GM12878 (cell line): ENCODE measurements at regions not wholly inside any gene's neighbourhood (a gene's known extent, or its start where the extent isn't known, plus 50 kb on each side); places are given as distances from the start of the nearest gene placed in this dataset.

Experiments used
- ATAC-seq: fragments of 200-7000 bp; cut with Tn5 transposase; 3 replicates; pipeline ENCODE4 v1.9.1; 2020; ENCODE audit warnings: mild to moderate bottlenecking, moderate library complexity
- BruUV-seq: library from RNA; stranded (reverse); fragments of 400-500 nt; replicated peaks from 2 replicates; lab custom pipeline; 2021; lab: Mats Ljungman, UMichigan
- CTCF ChIA-PET: fragments of 300-600 bp; sonication (Branson Sonifier 250); formaldehyde crosslinking; extraction: SDS; loops from one replicate; lab custom pipeline; 2021; ENCODE audit warnings: inconsistent platforms; lab: Yijun Ruan, JAX
- POLR2A ChIA-PET: fragments of 350-600 bp; formaldehyde crosslinking; extraction: SDS; loops from one replicate; lab custom pipeline; 2021; ENCODE audit warnings: inconsistent platforms; lab: Charles Lee
- RAD21 ChIA-PET: fragments of 300-600 bp; sonication (Branson Sonifier 250); formaldehyde crosslinking; loops from one replicate; lab custom pipeline; 2023; ENCODE audit warnings: antibody characterized with exemption; ENCODE audit not compliant: unreplicated experiment; lab: Charles Lee
- SMC1A ChIA-PET: fragments of 300-600 bp; sonication (Branson Sonifier 250); formaldehyde crosslinking; loops from one replicate; lab custom pipeline; 2023; ENCODE audit not compliant: unreplicated experiment, uncharacterized antibody; lab: Charles Lee
- DNase-seq: peaks from one replicate; pipeline ENCODE4 v3.0.0-alpha.2; 2011; ENCODE audit warnings: low read depth, low spot score
- FAIRE-seq: peaks from 3 replicates; lab custom pipeline; 2011; peaks lifted over from hg19 to GRCh38; lab: Jason Lieb, UNC
- H2AFZ ChIP-seq: 2 replicates; pipeline ENCODE4 v1.6.0; 2011; ENCODE audit warnings: low read depth, low read length, control low read depth; ENCODE audit not compliant: control insufficient read depth
- H3K27ac ChIP-seq: 2 replicates; pipeline ENCODE4 v1.5.1; 2011; ENCODE audit warnings: control low read depth; ENCODE audit not compliant: control insufficient read depth, insufficient read depth
- H3K27me3 ChIP-seq, 2 experiments: replicated peaks in 1 of 2; 2 replicates each; pipeline versions ENCODE4 v1.6.0 to v1.6.1; 2011; ENCODE audit warnings: low read length in 1 of 2; ENCODE audit not compliant: control insufficient read depth in 2 of 2, insufficient read depth in 2 of 2
- H3K36me3 ChIP-seq, 2 experiments: 2 replicates each; pipeline ENCODE4 v1.5.1; 2011; ENCODE audit warnings: low read length in 1 of 2; ENCODE audit not compliant: control insufficient read depth in 2 of 2, insufficient read depth in 2 of 2
- H3K4me1 ChIP-seq: 2 replicates; pipeline ENCODE4 v1.6.1; 2011; ENCODE audit warnings: mild to moderate bottlenecking, low read length, moderate library complexity, mixed read lengths; ENCODE audit not compliant: control insufficient read depth, insufficient read depth
- H3K4me2 ChIP-seq: 2 replicates; pipeline ENCODE4 v1.6.0; 2011; ENCODE audit warnings: control low read depth; ENCODE audit not compliant: control insufficient read depth, insufficient read depth
- H3K4me3 ChIP-seq: fragments of 200-600 bp; sonication (generic); 2 replicates; pipeline ENCODE4 v1.5.1; 2016
- H3K79me2 ChIP-seq: 2 replicates; pipeline ENCODE4 v1.6.0; 2011; ENCODE audit warnings: low read length; ENCODE audit not compliant: control insufficient read depth, insufficient read depth
- H3K9ac ChIP-seq: 2 replicates; pipeline ENCODE4 v1.8.0; 2011; ENCODE audit warnings: low read length, control low read depth, mixed read lengths; ENCODE audit not compliant: control insufficient read depth, insufficient read depth
- H3K9me3 ChIP-seq: replicated peaks from 3 replicates; pipeline ENCODE4 v1.5.1; 2011; ENCODE audit warnings: mild to moderate bottlenecking, low read length; ENCODE audit not compliant: control insufficient read depth, insufficient read depth
- H4K20me1 ChIP-seq: 2 replicates; pipeline ENCODE4 v1.6.0; 2011; ENCODE audit not compliant: control insufficient read depth, insufficient read depth
- BRCA1 ChIP-seq: IDR thresholded peaks from 2 replicates; pipeline ENCODE4 v1.6.1; 2011; ENCODE audit warnings: low read depth, low read length, improper control_type of control experiment
- CHD1 ChIP-seq: IDR thresholded peaks from 2 replicates; pipeline ENCODE4 v1.6.1; 2012; ENCODE audit warnings: low read depth, low read length, improper control_type of control experiment
- CTCF ChIP-seq, 3 experiments: IDR thresholded peaks in 2 of 3; conservative IDR thresholded peaks in 1 of 3; 2 replicates each; pipeline ENCODE4 v1.5.1; 2011; ENCODE audit warnings: low read depth in 3 of 3, low read length in 3 of 3, mild to moderate bottlenecking in 3 of 3, control low read depth in 2 of 3, moderate library complexity in 2 of 3, inconsistent platforms in 1 of 3, mixed read lengths in 1 of 3; ENCODE audit not compliant: control insufficient read depth in 2 of 3, insufficient read depth in 1 of 3; ENCODE audit errors: extremely low read depth in 1 of 3
- E2F4 ChIP-seq: IDR thresholded peaks from 2 replicates; pipeline ENCODE4 v1.6.1; 2012; ENCODE audit warnings: low read depth, low read length, improper control_type of control experiment
- EP300 ChIP-seq, 2 experiments: fragments of 150-350 bp in 1 of 2; IDR thresholded peaks; 2 replicates each; pipeline ENCODE4 v1.6.1; 2011 to 2012; ENCODE audit warnings: low read depth in 2 of 2, low read length in 2 of 2, borderline replicate concordance in 1 of 2, improper control_type of control experiment in 1 of 2, inconsistent platforms in 1 of 2; ENCODE audit not compliant: control insufficient read depth in 1 of 2
- HCFC1 ChIP-seq: fragments of 150-350 bp; IDR thresholded peaks from 2 replicates; pipeline ENCODE4 v1.6.1; 2014; ENCODE audit warnings: low read length
- IKZF1 ChIP-seq: fragments of 450-650 bp; conservative IDR thresholded peaks from 2 replicates; pipeline ENCODE4 v1.6.1; 2017; ENCODE audit warnings: antibody characterized with exemption, mild to moderate bottlenecking
- IRF5 ChIP-seq: fragments of 450-650 bp; IDR thresholded peaks from 2 replicates; pipeline ENCODE4 v1.6.1; 2017; ENCODE audit warnings: borderline replicate concordance
- JUNB ChIP-seq: IDR thresholded peaks from 2 replicates; pipeline ENCODE4 v1.6.1; 2016; ENCODE audit warnings: antibody characterized with exemption, mild to moderate bottlenecking
- LARP7 ChIP-seq: fragments of 450-650 bp; IDR thresholded peaks from 2 replicates; pipeline ENCODE4 v1.6.1; 2017; ENCODE audit warnings: mild to moderate bottlenecking
- MAX ChIP-seq: IDR thresholded peaks from 2 replicates; pipeline ENCODE4 v1.6.1; 2012; ENCODE audit warnings: low read depth, low read length, improper control_type of control experiment
- MEF2A ChIP-seq: IDR thresholded peaks from 2 replicates; pipeline ENCODE4 v1.6.1; 2011; ENCODE audit warnings: low read depth, mild to moderate bottlenecking, low read length, moderate library complexity; ENCODE audit not compliant: insufficient read depth
- MTA3 ChIP-seq: IDR thresholded peaks from 2 replicates; pipeline ENCODE4 v1.6.1; 2012; ENCODE audit warnings: low read length, inconsistent platforms, borderline replicate concordance
- MYB ChIP-seq: fragments of 150-350 bp; IDR thresholded peaks from 2 replicates; pipeline ENCODE4 v1.6.1; 2014; ENCODE audit warnings: mild to moderate bottlenecking, low read depth, low read length, borderline replicate concordance
- PBX3 ChIP-seq: IDR thresholded peaks from 2 replicates; pipeline ENCODE4 v1.6.1; 2011; ENCODE audit warnings: mild to moderate bottlenecking, low read depth, low read length, moderate library complexity; ENCODE audit not compliant: insufficient replicate concordance
- PML ChIP-seq: IDR thresholded peaks from 2 replicates; pipeline ENCODE4 v1.6.1; 2012; ENCODE audit warnings: low read length, inconsistent platforms
- SMAD5 ChIP-seq: IDR thresholded peaks from 2 replicates; pipeline ENCODE4 v1.6.1; 2016; ENCODE audit warnings: antibody characterized with exemption, low read depth
- ZNF217 ChIP-seq: fragments of 450-650 bp; IDR thresholded peaks from 2 replicates; pipeline ENCODE4 v1.6.1; 2017; ENCODE audit warnings: antibody characterized with exemption, mild to moderate bottlenecking
- WGBS: methylation state at CpG from one replicate; pipeline ENCODE4 v1.1.6; 2016; ENCODE audit warnings: low lambda C conversion rate; ENCODE audit not compliant: insufficient replicate concordance, insufficient coverage; ENCODE audit errors: missing lambda C conversion rate; 5-methylcytosine and 5-hydroxymethylcytosine counted together
- in situ Hi-C: fragments of 300-500 bp; cut with MboI; formaldehyde crosslinking; loops from 9 replicates; pipeline ENCODE4 v1.14.3; 2018; ENCODE audit warnings: mixed read lengths
- intact Hi-C: fragments of 100-400 bp; cut with micrococcal nuclease; formaldehyde crosslinking; loops from one replicate; pipeline ENCODE4 v1.14.2; 2022; ENCODE audit not compliant: unreplicated experiment

- 100% methylated on average over 9 of the region's 9 CpGs for WGBS
- POLR2A ChIA-PET, result no interaction called here
- Histone ChIP-seq H3K4me2 (no peak overlapping the region), H3K4me1 (no peaks in the 10 kb centered on the region), H3K9ac (no peak overlapping the region), H3K27me3 (no peaks in the 10 kb centered on the region), H4K20me1 (no peaks in the 10 kb centered on the region), H3K4me3 (no peak overlapping the region), H3K36me3 (no peaks in the 10 kb centered on the region; a peak in 1 of 4 replicates), H2AFZ (no peak overlapping the region), H3K9me3 (no peaks in the 10 kb centered on the region; the same call in 2 of the 3 replicates), H3K27ac (no peak overlapping the region), H3K79me2 (no peaks in the 10 kb centered on the region; the same call in none of the 2 replicates)
- DNase-seq (no peak), FAIRE-seq (no peak), ATAC-seq (no peak)
- in situ Hi-C loops, result no loop called here
- intact Hi-C loops, result no loop called here
- RAD21 ChIA-PET, result no interaction called here
- CTCF ChIA-PET, result no interaction called here
- BruUV-seq, result no TSS peak
- SMC1A ChIA-PET, result no interaction called here
- no peak for TF ChIP-seq IRF5
- TF ChIP-seq ZNF217, result no peak
- no peak for TF ChIP-seq MTA3
- TF ChIP-seq EP300 (IDR thresholded peaks at IDR 0.05; ENCODE audit: borderline replicate concordance in 1 of 2, control insufficient read depth in 1 of 2, low read depth in 2 of 2, low read length in 2 of 2), result no peak
- no peak for TF ChIP-seq PML
- no peak for TF ChIP-seq SMAD5
- TF ChIP-seq MAX, result no peak
- no peak for TF ChIP-seq JUNB
- no peak for TF ChIP-seq PBX3
- TF ChIP-seq CHD1, result no peak
- no peak for TF ChIP-seq HCFC1
- TF ChIP-seq E2F4, result no peak
- TF ChIP-seq MYB, result no peak
- no peak for TF ChIP-seq BRCA1
- no peak for TF ChIP-seq MEF2A
- no peak for TF ChIP-seq IKZF1
- no peak for TF ChIP-seq LARP7
- no peak for TF ChIP-seq CTCF (IDR thresholded peaks at IDR 0.05 in 2 of 3, conservative IDR thresholded peaks at IDR 0.05 in 1 of 3; ENCODE audit: control insufficient read depth in 2 of 3, extremely low read depth in 1 of 3, insufficient read depth in 1 of 3, low read depth in 3 of 3, low read length in 3 of 3)
- TF ChIP-seq, all 136 proteins: peak for 0
Observed at GRCh38 chr21:14056771-14057191, 154.0 kb downstream of the LIPI start.
